Keratinocyte (primary cell): ENCODE measurements at regions not wholly inside any gene's neighbourhood (a gene's known extent, or its start where the extent isn't known, plus 50 kb on each side); places are given as distances from the start of the nearest gene placed in this dataset.
A peak's percentile ranks its signal among the peaks of the same experiment; 100 is the strongest.

Experiments used
- DNase-seq: peaks from one replicate; pipeline ENCODE4 v3.0.0-alpha.2; 2011; ENCODE audit warnings: low read depth, missing footprints, low spot score
- FAIRE-seq: peaks from 2 replicates; lab custom pipeline; 2011; peaks lifted over from hg19 to GRCh38; lab: Jason Lieb, UNC
- H2AFZ ChIP-seq: 2 replicates; pipeline ENCODE4 v1.6.0; 2012; ENCODE audit warnings: low read length, control low read depth, inconsistent platforms; ENCODE audit not compliant: control insufficient read depth
- H3K27ac ChIP-seq: 2 replicates; pipeline ENCODE4 v1.5.1; 2011; ENCODE audit warnings: low read length; ENCODE audit not compliant: control insufficient read depth, insufficient read depth
- H3K27me3 ChIP-seq: 3 replicates; pipeline ENCODE4 v1.6.0; 2011; ENCODE audit warnings: low read length; ENCODE audit not compliant: control insufficient read depth, insufficient read depth; ENCODE audit errors: extremely low read depth
- H3K36me3 ChIP-seq, 2 experiments: 2 replicates in 1 of 2; 3 replicates in 1 of 2; pipeline ENCODE4 v1.5.1; 2011; ENCODE audit warnings: low read length in 2 of 2, mild to moderate bottlenecking in 1 of 2; ENCODE audit not compliant: control insufficient read depth in 2 of 2, insufficient read depth in 2 of 2; ENCODE audit errors: extremely low read depth in 1 of 2
- H3K4me1 ChIP-seq: 3 replicates; pipeline ENCODE4 v1.5.1; 2011; ENCODE audit warnings: low read length; ENCODE audit not compliant: control insufficient read depth, insufficient read depth; ENCODE audit errors: extremely low read depth
- H3K4me2 ChIP-seq: 3 replicates; pipeline ENCODE4 v1.6.0; 2011; ENCODE audit warnings: low read depth, low read length; ENCODE audit not compliant: control insufficient read depth, insufficient read depth; ENCODE audit errors: extremely low read depth
- H3K4me3 ChIP-seq, 3 experiments: fragments of 200-600 bp in 1 of 3; sonication (generic) in 1 of 3; 2 replicates in 2 of 3; 3 replicates in 1 of 3; pipeline ENCODE4 v1.5.1; 2011 to 2016; ENCODE audit warnings: low read length in 3 of 3, mild to moderate bottlenecking in 3 of 3, control low read depth in 2 of 3, inconsistent platforms in 1 of 3, low read depth in 1 of 3, mixed read lengths in 1 of 3, mixed run types in 1 of 3, moderate library complexity in 1 of 3; ENCODE audit not compliant: control insufficient read depth in 2 of 3, insufficient read depth in 2 of 3; ENCODE audit errors: extremely low read depth in 1 of 3
- H3K79me2 ChIP-seq: 2 replicates; pipeline ENCODE4 v1.6.0; 2012; ENCODE audit warnings: low read length; ENCODE audit not compliant: control insufficient read depth, insufficient read depth
- H3K9ac ChIP-seq: 3 replicates; pipeline ENCODE4 v1.6.0; 2011; ENCODE audit warnings: low read length; ENCODE audit not compliant: control insufficient read depth, insufficient read depth; ENCODE audit errors: extremely low read depth
- H3K9me1 ChIP-seq: 3 replicates; pipeline ENCODE4 v1.6.0; 2011; ENCODE audit warnings: low read length; ENCODE audit not compliant: control insufficient read depth, insufficient read depth; ENCODE audit errors: extremely low read depth
- H3K9me3 ChIP-seq: 2 replicates; pipeline ENCODE4 v1.5.1; 2012; ENCODE audit warnings: low read depth, low read length; ENCODE audit not compliant: control insufficient read depth
- H4K20me1 ChIP-seq: 3 replicates; pipeline ENCODE4 v1.6.0; 2011; ENCODE audit warnings: low read length; ENCODE audit not compliant: control insufficient read depth, insufficient read depth; ENCODE audit errors: extremely low read depth
- EZH2 ChIP-seq: IDR thresholded peaks from one replicate; pipeline ENCODE4 v1.6.1; 2012; ENCODE audit warnings: inconsistent platforms, mild to moderate bottlenecking, low read length, moderate library complexity
- dilution Hi-C: fragments of 300-500 bp; cut with MboI; formaldehyde crosslinking; loops from one replicate; pipeline ENCODE4 v1.7.0; 2020; ENCODE audit warnings: low sequenced_read_pairs; ENCODE audit not compliant: extremely low pct_ligation_motif_present
- TF ChIP-seq, protein P1 (sequence below), 3 experiments: IDR thresholded peaks in 1 of 3; conservative IDR thresholded peaks in 1 of 3; optimal IDR thresholded peaks in 1 of 3; 2 replicates in 2 of 3; 3 replicates in 1 of 3; pipeline versions ENCODE3 to v1.5.1; 2011; ENCODE audit warnings: low read length in 3 of 3, mild to moderate bottlenecking in 3 of 3, moderate library complexity in 2 of 3, control low read depth in 1 of 3, inconsistent platforms in 1 of 3; ENCODE audit not compliant: insufficient read depth in 2 of 3; ENCODE audit errors: extremely low read depth in 1 of 3

DNA sequence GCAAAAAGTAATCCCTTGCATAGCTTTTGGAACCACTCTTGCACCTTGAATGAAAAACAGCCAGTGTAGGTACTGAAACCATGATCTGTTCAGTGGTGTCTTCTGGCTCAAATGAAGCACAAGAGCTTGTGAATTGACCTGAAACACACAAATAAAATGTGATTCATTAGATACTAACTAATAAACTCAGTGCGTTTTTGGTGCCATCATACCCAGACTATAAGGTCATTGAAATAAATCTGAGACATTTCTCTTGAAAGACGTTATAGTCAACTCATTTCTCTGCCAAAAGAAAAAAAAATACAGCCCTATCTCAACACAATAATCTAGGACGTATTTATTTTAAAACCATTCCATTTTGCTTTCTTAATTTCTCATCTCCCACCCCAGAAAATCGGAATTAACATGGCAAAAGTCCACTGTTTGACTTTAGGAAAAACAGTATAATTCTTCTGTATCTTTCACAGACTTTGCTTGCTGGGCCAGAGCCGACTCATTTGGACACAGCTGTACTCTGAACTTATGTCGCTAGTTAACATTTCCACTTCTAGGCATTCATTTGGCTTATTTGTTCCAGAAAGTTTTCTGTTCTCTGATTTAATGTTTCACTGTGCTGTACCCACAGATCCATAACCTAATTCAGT lies 284.9 kb upstream of the TBL1XR1 start:
- no peak for TF ChIP-seq EZH2
- TF ChIP-seq, protein P1, sequence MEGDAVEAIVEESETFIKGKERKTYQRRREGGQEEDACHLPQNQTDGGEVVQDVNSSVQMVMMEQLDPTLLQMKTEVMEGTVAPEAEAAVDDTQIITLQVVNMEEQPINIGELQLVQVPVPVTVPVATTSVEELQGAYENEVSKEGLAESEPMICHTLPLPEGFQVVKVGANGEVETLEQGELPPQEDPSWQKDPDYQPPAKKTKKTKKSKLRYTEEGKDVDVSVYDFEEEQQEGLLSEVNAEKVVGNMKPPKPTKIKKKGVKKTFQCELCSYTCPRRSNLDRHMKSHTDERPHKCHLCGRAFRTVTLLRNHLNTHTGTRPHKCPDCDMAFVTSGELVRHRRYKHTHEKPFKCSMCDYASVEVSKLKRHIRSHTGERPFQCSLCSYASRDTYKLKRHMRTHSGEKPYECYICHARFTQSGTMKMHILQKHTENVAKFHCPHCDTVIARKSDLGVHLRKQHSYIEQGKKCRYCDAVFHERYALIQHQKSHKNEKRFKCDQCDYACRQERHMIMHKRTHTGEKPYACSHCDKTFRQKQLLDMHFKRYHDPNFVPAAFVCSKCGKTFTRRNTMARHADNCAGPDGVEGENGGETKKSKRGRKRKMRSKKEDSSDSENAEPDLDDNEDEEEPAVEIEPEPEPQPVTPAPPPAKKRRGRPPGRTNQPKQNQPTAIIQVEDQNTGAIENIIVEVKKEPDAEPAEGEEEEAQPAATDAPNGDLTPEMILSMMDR (optimal IDR thresholded peaks at IDR 0.05 in 1 of 3, IDR thresholded peaks at IDR 0.05 in 1 of 3, conservative IDR thresholded peaks at IDR 0.05 in 1 of 3; ENCODE audit: extremely low read depth in 1 of 3, insufficient read depth in 2 of 3, low read length in 3 of 3): no peak
- DNase-seq (no peak), FAIRE-seq (no peak)
- peaks cover 29% of the 10 kb centered on the region for H3K4me1 ChIP-seq
- no peak overlapping the region for H2AFZ ChIP-seq
- no peak overlapping the region for H3K4me2 ChIP-seq
- H3K27me3 ChIP-seq: no peaks in the 10 kb centered on the region
- no peak overlapping the region for H3K9ac ChIP-seq
- H3K36me3 ChIP-seq: no peaks in the 10 kb centered on the region
- no peaks in the 10 kb centered on the region for H3K9me1 ChIP-seq
- H3K79me2 ChIP-seq: no peaks in the 10 kb centered on the region
- no peaks in the 10 kb centered on the region for H3K9me3 ChIP-seq
- H4K20me1 ChIP-seq: no peaks in the 10 kb centered on the region
- dilution Hi-C loops: no loop called here
- H3K27ac ChIP-seq: no peak overlapping the region
- H3K4me3 ChIP-seq: no peak overlapping the region

- Histone ChIP-seq H3K9me1 (no peaks in the 10 kb centered on the region), H3K27ac (peak overlapping the region; percentile 41), H3K27me3 (no peaks in the 10 kb centered on the region), H4K20me1 (no peaks in the 10 kb centered on the region), H3K4me3 (no peak overlapping the region), H2AFZ (peak overlapping the region; percentile 53), H3K4me2 (peak overlapping the region; percentile 54), H3K79me2 (no peaks in the 10 kb centered on the region), H3K9ac (no peak overlapping the region), H3K36me3 (no peaks in the 10 kb centered on the region), H3K9me3 (no peaks in the 10 kb centered on the region), H3K4me1 (peaks cover 18% of the 10 kb centered on the region)
- DNase-seq (no peak), FAIRE-seq (peak; percentile 88)
- dilution Hi-C loops: no loop called here
- TF ChIP-seq, protein P1 (optimal IDR thresholded peaks at IDR 0.05 in 1 of 3, IDR thresholded peaks at IDR 0.05 in 1 of 3, conservative IDR thresholded peaks at IDR 0.05 in 1 of 3; ENCODE audit: extremely low read depth in 1 of 3, insufficient read depth in 2 of 3, low read length in 3 of 3): peak; percentile 25 to 50 (median 43)
- no peak for TF ChIP-seq EZH2
Measured at GRCh38 chr3:177483182-177483967, 286.1 kb upstream of the TBL1XR1 start.
